B cell (primary cell): ENCODE measurements at regions not wholly inside any gene's neighbourhood (a gene's known extent, or its start where the extent isn't known, plus 50 kb on each side); places are given as distances from the start of the nearest gene placed in this dataset.

Source experiments
- ATAC-seq: fragments of 200-7000 bp; cut with Tn5 transposase; one replicate; pipeline ENCODE4 v1.10.0; 2021; ENCODE audit warnings: low read depth, mild to moderate bottlenecking, moderate number of reproducible peaks, moderate library complexity
- CTCF ChIA-PET: fragments of 350-600 bp; sonication (Branson Sonifier 250); formaldehyde crosslinking; loops from one replicate; lab custom pipeline; 2021; ENCODE audit warnings: antibody characterized with exemption, inconsistent platforms; lab: Charles Lee
- POLR2A ChIA-PET: fragments of 350-600 bp; sonication (Branson Sonifier 250); formaldehyde crosslinking; loops from one replicate; lab custom pipeline; 2021; ENCODE audit warnings: antibody characterized with exemption; lab: Charles Lee
- DNase-seq: peaks from one replicate; pipeline ENCODE4 v3.0.0; 2013
- H2AFZ ChIP-seq: 2 replicates; pipeline ENCODE4 v1.6.1; 2012; ENCODE audit warnings: mild to moderate bottlenecking, low read depth, low read length; ENCODE audit not compliant: insufficient read depth, poor library complexity, severe bottlenecking
- H3K27ac ChIP-seq, 2 donors: 1 replicate in 1 of 2; 2 replicates in 1 of 2; pipeline ENCODE4 v1.5.1; 2012 to 2013; ENCODE audit warnings: low read length in 2 of 2, mild to moderate bottlenecking in 2 of 2, moderate library complexity in 1 of 2
- H3K27me3 ChIP-seq, 4 experiments: fragments of 200-600 bp in 1 of 4; sonication (generic) in 1 of 4; replicated peaks in 1 of 4; 1 replicate in 2 of 4; 2 replicates in 2 of 4; pipeline versions ENCODE4 v1.6.1 to v1.7.0; 2013 to 2016; ENCODE audit warnings: low read length in 3 of 4, mild to moderate bottlenecking in 2 of 4, mixed read lengths in 1 of 4, moderate library complexity in 1 of 4; ENCODE audit not compliant: insufficient read depth in 4 of 4, control insufficient read depth in 3 of 4; ENCODE audit errors: control extremely low read depth in 1 of 4
- H3K36me3 ChIP-seq, 2 experiments: replicated peaks in 1 of 2; 1 replicate in 1 of 2; 2 replicates in 1 of 2; pipeline versions ENCODE4 v1.6.1 to v1.7.1; 2013; ENCODE audit warnings: low read length in 1 of 2; ENCODE audit not compliant: insufficient read depth in 2 of 2, control insufficient read depth in 1 of 2; ENCODE audit errors: control extremely low read depth in 1 of 2, extremely low read depth in 1 of 2
- H3K4me1 ChIP-seq, 2 donors: fragments of 200-600 bp in 1 of 2; sonication (generic) in 1 of 2; 1 replicate in 1 of 2; 2 replicates in 1 of 2; pipeline versions ENCODE4 v1.5.1 to v1.6.1; 2013 to 2017; ENCODE audit warnings: low read length in 2 of 2; ENCODE audit not compliant: control insufficient read depth in 2 of 2, insufficient read depth in 2 of 2
- H3K4me2 ChIP-seq: replicated peaks from 2 replicates; pipeline ENCODE3; 2012; ENCODE audit warnings: mild to moderate bottlenecking, low read depth, low read length; ENCODE audit not compliant: poor library complexity, severe bottlenecking
- H3K4me3 ChIP-seq, 5 experiments: fragments of 200-600 bp in 1 of 5; sonication (generic) in 1 of 5; 1 replicate in 3 of 5; 2 replicates in 2 of 5; pipeline versions ENCODE4 v1.5.1 to v1.7.0; 2011 to 2016; ENCODE audit warnings: low read length in 4 of 5, mild to moderate bottlenecking in 4 of 5, low read depth in 2 of 5, control low read depth in 1 of 5, moderate library complexity in 1 of 5; ENCODE audit not compliant: insufficient read depth in 1 of 5; ENCODE audit errors: control extremely low read depth in 1 of 5, extremely low read depth in 1 of 5
- H3K79me2 ChIP-seq: fragments of 200-600 bp; sonication (generic); one replicate; pipeline ENCODE4 v1.6.0; 2016; ENCODE audit warnings: low read length; ENCODE audit not compliant: control insufficient read depth, insufficient read depth
- H3K9ac ChIP-seq: fragments of 200-600 bp; sonication (generic); 2 replicates; pipeline ENCODE4 v1.6.1; 2017; ENCODE audit warnings: mild to moderate bottlenecking, low read length, moderate library complexity
- H3K9me3 ChIP-seq, 3 donors: one replicate each; pipeline versions ENCODE4 v1.6.1 to v1.7.1; 2013; ENCODE audit warnings: low read length in 2 of 3; ENCODE audit not compliant: control insufficient read depth in 2 of 3, insufficient read depth in 1 of 3; ENCODE audit errors: control extremely low read depth in 1 of 3
- H4K20me1 ChIP-seq: 2 replicates; pipeline ENCODE4 v1.6.0; 2012; ENCODE audit warnings: mild to moderate bottlenecking, low read length; ENCODE audit not compliant: insufficient read depth, control insufficient read depth, poor library complexity, severe bottlenecking
- H3K27ac Mint-ChIP-seq: one replicate; pipeline ENCODE4 v1.8.0; 2021; ENCODE audit warnings: mixed read lengths
- H3K27me3 Mint-ChIP-seq: one replicate; pipeline ENCODE4 v1.8.0; 2021; ENCODE audit warnings: mixed read lengths
- H3K4me1 Mint-ChIP-seq: one replicate; pipeline ENCODE4 v1.8.0; 2021; ENCODE audit warnings: mixed read lengths
- H3K4me3 Mint-ChIP-seq: one replicate; pipeline ENCODE4 v1.8.0; 2021; ENCODE audit warnings: mixed read lengths
- H3K9me3 Mint-ChIP-seq: one replicate; pipeline ENCODE4 v1.8.0; 2022; ENCODE audit warnings: mixed read lengths; ENCODE audit not compliant: insufficient read depth
- EZH2 ChIP-seq: IDR thresholded peaks from 2 replicates; pipeline ENCODE4 v1.6.1; 2012; ENCODE audit warnings: borderline replicate concordance, low read depth, mild to moderate bottlenecking, moderate library complexity, low read length; ENCODE audit not compliant: insufficient read depth, poor library complexity, severe bottlenecking
- WGBS: methylation state at CpG from one replicate; pipeline ENCODE4 v1.1.5; 2013; ENCODE audit warnings: missing lambda C conversion rate; ENCODE audit not compliant: insufficient coverage; 5-methylcytosine and 5-hydroxymethylcytosine counted together
- intact Hi-C: fragments of 100-400 bp; cut with micrococcal nuclease; formaldehyde crosslinking; loops from one replicate; pipeline ENCODE4 v1.10.0; 2022
- TF ChIP-seq, protein P1 (sequence below): fragments of 200-600 bp; IDR thresholded peaks from one replicate; pipeline ENCODE4 v1.8.0; 2022; ENCODE audit warnings: antibody characterized with exemption, mild to moderate bottlenecking

DNA sequence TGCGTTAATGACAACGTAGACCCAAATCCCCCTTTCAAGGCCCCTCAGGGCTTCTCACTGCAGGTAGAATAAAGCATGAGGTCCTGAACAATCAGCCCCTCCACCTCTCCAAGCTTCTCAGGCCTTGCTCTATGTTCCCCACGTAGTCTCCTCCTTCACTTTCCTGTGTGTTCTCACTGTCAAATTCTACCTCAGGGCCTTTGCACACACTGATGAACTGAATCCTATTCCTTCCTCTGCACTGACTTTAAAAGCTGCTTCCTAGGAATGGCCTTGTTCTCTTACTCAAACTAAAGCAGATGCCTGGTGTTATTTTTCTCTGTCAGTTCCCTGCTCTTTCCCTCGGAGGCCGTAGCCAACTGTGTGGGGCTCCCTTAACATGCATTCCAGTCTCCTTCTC is 66.8 kb upstream of the EDN1 start:
- Histone ChIP-seq H3K4me3 (no peak overlapping the region), H3K36me3 (no peaks in the 10 kb centered on the region), H4K20me1 (no peaks in the 10 kb centered on the region), H3K9me3 (no peaks in the 10 kb centered on the region), H3K4me1 (no peaks in the 10 kb centered on the region), H3K27ac (no peak overlapping the region), H2AFZ (no peak overlapping the region), H3K79me2 (no peaks in the 10 kb centered on the region), H3K27me3 (no peaks in the 10 kb centered on the region), H3K4me2 (no peak overlapping the region), H3K9ac (no peak overlapping the region)
- no peaks in the 10 kb centered on the region for H3K9me3 Mint-ChIP-seq
- no peak for TF ChIP-seq EZH2
- TF ChIP-seq, protein P1, sequence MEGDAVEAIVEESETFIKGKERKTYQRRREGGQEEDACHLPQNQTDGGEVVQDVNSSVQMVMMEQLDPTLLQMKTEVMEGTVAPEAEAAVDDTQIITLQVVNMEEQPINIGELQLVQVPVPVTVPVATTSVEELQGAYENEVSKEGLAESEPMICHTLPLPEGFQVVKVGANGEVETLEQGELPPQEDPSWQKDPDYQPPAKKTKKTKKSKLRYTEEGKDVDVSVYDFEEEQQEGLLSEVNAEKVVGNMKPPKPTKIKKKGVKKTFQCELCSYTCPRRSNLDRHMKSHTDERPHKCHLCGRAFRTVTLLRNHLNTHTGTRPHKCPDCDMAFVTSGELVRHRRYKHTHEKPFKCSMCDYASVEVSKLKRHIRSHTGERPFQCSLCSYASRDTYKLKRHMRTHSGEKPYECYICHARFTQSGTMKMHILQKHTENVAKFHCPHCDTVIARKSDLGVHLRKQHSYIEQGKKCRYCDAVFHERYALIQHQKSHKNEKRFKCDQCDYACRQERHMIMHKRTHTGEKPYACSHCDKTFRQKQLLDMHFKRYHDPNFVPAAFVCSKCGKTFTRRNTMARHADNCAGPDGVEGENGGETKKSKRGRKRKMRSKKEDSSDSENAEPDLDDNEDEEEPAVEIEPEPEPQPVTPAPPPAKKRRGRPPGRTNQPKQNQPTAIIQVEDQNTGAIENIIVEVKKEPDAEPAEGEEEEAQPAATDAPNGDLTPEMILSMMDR, result no peak
- no peak for ATAC-seq
- POLR2A ChIA-PET, result no interaction called here
- H3K27ac Mint-ChIP-seq, result no peak overlapping the region
- H3K4me1 Mint-ChIP-seq, result no peaks in the 10 kb centered on the region
- CTCF ChIA-PET, result interaction anchor here (1.2 kb wide), 1 partner anchor 11 kb away, joined by 3 read pairs; no protein-coding TSS in a partner anchor
- DNase-seq, result no peak
- H3K4me3 Mint-ChIP-seq, result no peak overlapping the region
- peaks cover 8% of the 10 kb centered on the region for H3K27me3 Mint-ChIP-seq
- intact Hi-C loops, result no loop called here
- WGBS, result 97% methylated on average over 5 of the region's 5 CpGs

DNA sequence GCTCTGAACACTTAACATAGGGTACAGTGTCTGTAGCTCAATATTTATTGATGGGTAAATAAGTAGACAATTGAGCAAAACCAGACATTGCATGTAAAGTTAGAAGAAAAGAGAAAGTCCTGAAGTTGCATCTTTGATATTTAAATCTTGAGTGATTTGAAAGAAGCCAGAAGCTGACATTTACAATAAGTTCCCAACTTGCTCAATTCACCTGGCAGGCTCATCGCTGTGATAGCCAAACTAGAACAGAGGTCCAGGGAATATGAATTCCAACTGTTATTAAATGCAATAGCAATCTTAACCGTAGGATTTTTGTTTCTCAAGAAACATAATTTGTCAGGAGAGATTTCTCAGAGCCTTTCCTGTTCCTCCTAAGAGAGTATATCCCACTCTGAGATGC is 65.9 kb upstream of the EDN1 start:
- no peak for DNase-seq
- Histone ChIP-seq H3K36me3 (no peaks in the 10 kb centered on the region), H3K27me3 (no peaks in the 10 kb centered on the region), H2AFZ (no peak overlapping the region), H3K9ac (no peak overlapping the region), H3K9me3 (no peaks in the 10 kb centered on the region), H4K20me1 (no peaks in the 10 kb centered on the region), H3K4me3 (no peak overlapping the region), H3K4me1 (no peaks in the 10 kb centered on the region), H3K27ac (no peak overlapping the region), H3K79me2 (no peaks in the 10 kb centered on the region), H3K4me2 (no peak overlapping the region)
- H3K4me3 Mint-ChIP-seq, result no peak overlapping the region
- intact Hi-C loops, result no loop called here
- no peak overlapping the region for H3K27ac Mint-ChIP-seq
- H3K27me3 Mint-ChIP-seq, result peaks cover 8% of the 10 kb centered on the region
- ChIA-PET POLR2A (no interaction called here), CTCF (interaction anchor here (1.2 kb wide), 1 partner anchor 12 kb away, joined by 3 read pairs; no protein-coding TSS in a partner anchor)
- ATAC-seq, result no peak
- no peaks in the 10 kb centered on the region for H3K4me1 Mint-ChIP-seq
- H3K9me3 Mint-ChIP-seq, result no peaks in the 10 kb centered on the region
- no CpG with 5 or more reads among the region's 2 CpGs for WGBS
- TF ChIP-seq, protein P1, result no peak
- no peak for TF ChIP-seq EZH2
